HEK293 (cell line): ENCODE measurements at regions not wholly inside any gene's neighbourhood (a gene's known extent, or its start where the extent isn't known, plus 50 kb on each side); places are given as distances from the start of the nearest gene placed in this dataset.

Source experiments
- CTCF ChIA-PET: fragments of 350-600 bp; formaldehyde crosslinking; extraction: SDS; loops from one replicate; lab custom pipeline; 2021; ENCODE audit warnings: antibody characterized with exemption; lab: Yijun Ruan, JAX
- POLR2A ChIA-PET: fragments of 300-600 bp; formaldehyde crosslinking; extraction: SDS; loops from one replicate; lab custom pipeline; 2020; ENCODE audit warnings: antibody characterized with exemption, inconsistent platforms; lab: Yijun Ruan, JAX
- H3K27ac ChIP-seq: fragments of 200-500 bp; sonication (Bioruptor generic); 2 replicates; pipeline ENCODE4 v1.5.1; 2014; ENCODE audit warnings: low read depth, low read length, control low read depth, inconsistent platforms; ENCODE audit errors: extremely low read depth
- H3K36me3 ChIP-seq, 2 experiments: fragments of 200-500 bp in 1 of 2; sonication (Bioruptor generic) in 1 of 2; 1 replicate in 1 of 2; 2 replicates in 1 of 2; pipeline ENCODE4 v1.5.1; 2014 to 2017; ENCODE audit warnings: inconsistent platforms in 2 of 2, low read length in 2 of 2; ENCODE audit not compliant: control insufficient read depth in 2 of 2, insufficient read depth in 1 of 2
- H3K4me1 ChIP-seq: fragments of 200-500 bp; sonication (Bioruptor generic); 2 replicates; pipeline ENCODE4 v1.5.1; 2014; ENCODE audit warnings: mild to moderate bottlenecking, low read length, inconsistent platforms; ENCODE audit not compliant: control insufficient read depth, insufficient read depth
- H3K4me3 ChIP-seq: 2 replicates; pipeline ENCODE4 v1.5.1; 2011; ENCODE audit warnings: low read depth, mild to moderate bottlenecking, control low read depth, low read length, moderate library complexity
- H3K9me3 ChIP-seq: fragments of 200-500 bp; sonication (Bioruptor generic); 2 replicates; pipeline ENCODE4 v1.5.1; 2014; ENCODE audit warnings: low read depth, low read length, inconsistent platforms; ENCODE audit not compliant: control insufficient read depth, insufficient read depth
- BCL6B ChIP-seq: fragments of 450-650 bp; formaldehyde crosslinking; IDR thresholded peaks from 2 replicates; pipeline ENCODE4 v1.5.1; 2017; ENCODE audit warnings: missing biosample characterization, missing genetic modification characterization
- EGR2 ChIP-seq: fragments of 450-650 bp; formaldehyde crosslinking; IDR thresholded peaks from 2 replicates; pipeline ENCODE4 v1.5.1; 2016; ENCODE audit warnings: low read depth, missing biosample characterization, missing genetic modification characterization
- GLI2 ChIP-seq: fragments of 450-650 bp; formaldehyde crosslinking; IDR thresholded peaks from 2 replicates; pipeline ENCODE4; 2017; ENCODE audit warnings: missing biosample characterization, missing genetic modification characterization, low read depth, borderline replicate concordance
- HOXD13 ChIP-seq: sonication (generic); formaldehyde crosslinking; IDR thresholded peaks from 2 replicates; pipeline ENCODE4 v1.8.0; 2022; ENCODE audit warnings: missing genetic modification reagents, borderline replicate concordance
- OSR2 ChIP-seq: fragments of 450-650 bp; formaldehyde crosslinking; IDR thresholded peaks from 2 replicates; pipeline ENCODE4 v1.5.1; 2016; ENCODE audit warnings: missing biosample characterization, missing genetic modification characterization
- PRDM1 ChIP-seq: fragments of 450-650 bp; formaldehyde crosslinking; IDR thresholded peaks from 2 replicates; pipeline ENCODE4; 2016; ENCODE audit warnings: missing biosample characterization, missing genetic modification characterization
- SP7 ChIP-seq: fragments of 450-650 bp; formaldehyde crosslinking; IDR thresholded peaks from 2 replicates; pipeline ENCODE4 v1.5.1; 2016; ENCODE audit warnings: missing biosample characterization, missing genetic modification characterization
- ZBTB10 ChIP-seq: fragments of 450-650 bp; formaldehyde crosslinking; IDR thresholded peaks from 2 replicates; pipeline ENCODE4 v1.5.1; 2016; ENCODE audit warnings: missing biosample characterization, missing genetic modification characterization
- ZBTB21 ChIP-seq: fragments of 450-650 bp; formaldehyde crosslinking; IDR thresholded peaks from 2 replicates; pipeline ENCODE4 v1.5.1; 2017; ENCODE audit warnings: missing biosample characterization, missing genetic modification characterization
- ZBTB49 ChIP-seq: fragments of 450-650 bp; formaldehyde crosslinking; IDR thresholded peaks from 2 replicates; pipeline ENCODE4 v1.5.1; 2016; ENCODE audit warnings: missing biosample characterization, missing genetic modification characterization, low read depth
- ZNF10 ChIP-seq: fragments of 450-650 bp; formaldehyde crosslinking; IDR thresholded peaks from 2 replicates; pipeline ENCODE4 v1.5.1; 2017; ENCODE audit warnings: missing biosample characterization, missing genetic modification characterization
- ZNF112 ChIP-seq: fragments of 450-650 bp; formaldehyde crosslinking; IDR thresholded peaks from 2 replicates; pipeline ENCODE4 v1.5.0; 2017; ENCODE audit warnings: missing biosample characterization, missing genetic modification characterization
- ZNF114 ChIP-seq: fragments of 450-650 bp; formaldehyde crosslinking; IDR thresholded peaks from 2 replicates; pipeline ENCODE4 v1.5.0; 2017; ENCODE audit warnings: missing biosample characterization, missing genetic modification characterization
- ZNF132 ChIP-seq: fragments of 450-650 bp; formaldehyde crosslinking; IDR thresholded peaks from 2 replicates; pipeline ENCODE4 v1.5.1; 2017; ENCODE audit warnings: missing biosample characterization, missing genetic modification characterization, borderline replicate concordance
- ZNF138 ChIP-seq: fragments of 450-650 bp; formaldehyde crosslinking; IDR thresholded peaks from 2 replicates; pipeline ENCODE4 v1.5.1; 2016; ENCODE audit warnings: missing biosample characterization, missing genetic modification characterization, borderline replicate concordance
- ZNF202 ChIP-seq: fragments of 450-650 bp; formaldehyde crosslinking; IDR thresholded peaks from 2 replicates; pipeline ENCODE4 v1.5.1; 2016; ENCODE audit warnings: missing biosample characterization, missing genetic modification characterization, borderline replicate concordance
- ZNF214 ChIP-seq: fragments of 450-650 bp; formaldehyde crosslinking; IDR thresholded peaks from 2 replicates; pipeline ENCODE4 v1.5.1; 2017; ENCODE audit warnings: missing biosample characterization, mild to moderate bottlenecking, missing genetic modification characterization, borderline replicate concordance
- ZNF324 ChIP-seq: fragments of 450-650 bp; formaldehyde crosslinking; IDR thresholded peaks from 2 replicates; pipeline ENCODE4 v1.5.1; 2016; ENCODE audit warnings: missing biosample characterization, missing genetic modification characterization
- ZNF350 ChIP-seq: fragments of 450-650 bp; formaldehyde crosslinking; IDR thresholded peaks from 2 replicates; pipeline ENCODE4 v1.5.0; 2017; ENCODE audit warnings: missing biosample characterization, mild to moderate bottlenecking, missing genetic modification characterization
- ZNF354C ChIP-seq: fragments of 450-650 bp; formaldehyde crosslinking; IDR thresholded peaks from 2 replicates; pipeline ENCODE4 v1.5.1; 2016; ENCODE audit warnings: missing biosample characterization, missing genetic modification characterization, low read depth, borderline replicate concordance
- ZNF37A ChIP-seq: fragments of 450-650 bp; IDR thresholded peaks from 2 replicates; pipeline ENCODE4 v1.5.1; 2018; ENCODE audit warnings: missing biosample characterization, missing genetic modification characterization
- ZNF513 ChIP-seq: fragments of 450-650 bp; IDR thresholded peaks from 2 replicates; pipeline ENCODE4 v1.5.1; 2018; ENCODE audit warnings: missing biosample characterization, missing genetic modification characterization
- ZNF521 ChIP-seq: fragments of 450-650 bp; formaldehyde crosslinking; IDR thresholded peaks from 2 replicates; pipeline ENCODE4 v1.5.1; 2017; ENCODE audit warnings: missing biosample characterization, mild to moderate bottlenecking, missing genetic modification characterization
- ZNF600 ChIP-seq: fragments of 450-650 bp; formaldehyde crosslinking; IDR thresholded peaks from 2 replicates; pipeline ENCODE4 v1.5.1; 2016; ENCODE audit warnings: missing biosample characterization, missing genetic modification characterization
- ZNF639 ChIP-seq: fragments of 450-650 bp; formaldehyde crosslinking; IDR thresholded peaks from 2 replicates; pipeline ENCODE4 v1.5.1; 2016; ENCODE audit warnings: missing biosample characterization, missing genetic modification characterization
- ZNF76 ChIP-seq: fragments of 450-650 bp; formaldehyde crosslinking; IDR thresholded peaks from 2 replicates; pipeline ENCODE4; 2016; ENCODE audit warnings: low read depth, missing biosample characterization, missing genetic modification characterization, borderline replicate concordance
- ZSCAN23 ChIP-seq: fragments of 450-650 bp; formaldehyde crosslinking; IDR thresholded peaks from 2 replicates; pipeline ENCODE4 v1.5.1; 2016; ENCODE audit warnings: missing biosample characterization, missing genetic modification characterization
- ZSCAN5A ChIP-seq: fragments of 450-650 bp; formaldehyde crosslinking; IDR thresholded peaks from 2 replicates; pipeline ENCODE4 v1.5.1; 2016; ENCODE audit warnings: missing biosample characterization, missing genetic modification characterization

GRCh38 chr15:98493966-98494511 is 154.3 kb upstream of the IGF1R start (continued):
- no peak for TF ChIP-seq ZBTB49 (tag by site-specific recombination)
- no peak for TF ChIP-seq HOXD13
- TF ChIP-seq ZNF112 (tag by site-specific recombination) = no peak
- no peak for TF ChIP-seq PRDM1 (tag by site-specific recombination)
- no peak for TF ChIP-seq BCL6B (tag by site-specific recombination)
- no peak for TF ChIP-seq ZBTB21 (tag by site-specific recombination)
- TF ChIP-seq ZNF521 (tag by site-specific recombination) = no peak
- TF ChIP-seq GLI2 = no peak
- TF ChIP-seq, all 188 proteins: peak for 0

- Histone ChIP-seq H3K36me3 (no peaks in the 10 kb centered on the region), H3K4me3 (no peak overlapping the region), H3K27ac (no peak overlapping the region), H3K9me3 (no peaks in the 10 kb centered on the region), H3K4me1 (no peaks in the 10 kb centered on the region)
- POLR2A ChIA-PET = no interaction called here
- TF ChIP-seq ZNF324 (tag by site-specific recombination) (no peak), ZBTB10 (no peak), ZNF639 (tag by site-specific recombination) (no peak), ZNF354C (tag by site-specific recombination) (no peak), ZNF513 (tag by site-specific recombination) (no peak), ZNF37A (tag by site-specific recombination) (no peak), ZNF600 (tag by site-specific recombination) (no peak), ZNF214 (tag by site-specific recombination) (no peak), ZNF350 (no peak), ZNF76 (no peak), SP7 (tag by site-specific recombination) (no peak), ZNF114 (no peak), ZNF138 (tag by site-specific recombination) (no peak), EGR2 (no peak), ZNF202 (no peak), ZNF10 (tag by site-specific recombination) (no peak), ZSCAN23 (tag by site-specific recombination) (no peak), ZSCAN5A (tag by site-specific recombination) (no peak), ZNF132 (tag by site-specific recombination) (no peak), OSR2 (no peak)
- CTCF ChIA-PET = no interaction called here
These were observed 147.1 kb upstream of the IGF1R start for GRCh38 chr15:98501192-98501591.
